GM19397 (cell line): ENCODE measurements at regions not wholly inside any gene's neighbourhood (a gene's known extent, or its start where the extent isn't known, plus 50 kb on each side); places are given as distances from the start of the nearest gene placed in this dataset.
"Not testable (repeated sequence)": the region's sequence is repeated elsewhere in the genome, so short reads cannot be mapped to it uniquely, and the experiment has no call there.

Source experiments
- ATAC-seq: cut with Tn5 transposase; IDR thresholded peaks from one replicate; pipeline ENCODE4 v1.9.1; 2021; ENCODE audit warnings: mild to moderate bottlenecking, moderate library complexity; ENCODE audit not compliant: unreplicated experiment

- no peak for ATAC-seq
Measured at GRCh38 chr4:84031401-84031800, 467.7 kb downstream of the NKX6-1 start.

GRCh38 chr4:84028340-84028739 lies 470.8 kb downstream of the NKX6-1 start:
- ATAC-seq: no peak

GRCh38 chr4:84024405-84024804 lies 474.7 kb downstream of the NKX6-1 start:
- no peak for ATAC-seq

GRCh38 chr4:84022564-84022963 lies 476.5 kb downstream of the NKX6-1 start:
- no peak for ATAC-seq

- ATAC-seq: no peak
Measured at GRCh38 chr4:84019626-84020025, 479.5 kb downstream of the NKX6-1 start.

GRCh38 chr4:84003046-84003445 lies 467.1 kb downstream of the GPAT3 start:
- ATAC-seq: no peak

- no peak for ATAC-seq
Measured at GRCh38 chr4:84001876-84002569, 466.1 kb downstream of the GPAT3 start.

GRCh38 chr4:83996254-83996653 lies 460.3 kb downstream of the GPAT3 start:
- no peak for ATAC-seq

GRCh38 chr4:83993774-83994173 lies 457.9 kb downstream of the GPAT3 start:
- ATAC-seq: no peak

GRCh38 chr4:83989835-83990234 lies 453.9 kb downstream of the GPAT3 start:
- no peak for ATAC-seq

- no peak for ATAC-seq
Measured at GRCh38 chr4:83981156-83981555, 445.2 kb downstream of the GPAT3 start.

- no peak for ATAC-seq
Measured at GRCh38 chr4:83979773-83980172, 443.9 kb downstream of the GPAT3 start.

- ATAC-seq: no peak
Measured at GRCh38 chr4:83974111-83974780, 438.3 kb downstream of the GPAT3 start.

- ATAC-seq: no peak
Measured at GRCh38 chr4:83964996-83965541, 429.2 kb downstream of the GPAT3 start.

GRCh38 chr4:83962492-83962891 lies 426.6 kb downstream of the GPAT3 start:
- ATAC-seq: no peak

- ATAC-seq: no peak
Measured at GRCh38 chr4:83961575-83961974, 425.7 kb downstream of the GPAT3 start.

GRCh38 chr4:83959160-83959559 lies 423.3 kb downstream of the GPAT3 start:
- no peak for ATAC-seq

- no peak for ATAC-seq
Measured at GRCh38 chr4:83947830-83948193, 411.9 kb downstream of the GPAT3 start.

- ATAC-seq: no peak
Measured at GRCh38 chr4:83947125-83947829, 411.4 kb downstream of the GPAT3 start.

GRCh38 chr4:83943691-83944090 lies 407.8 kb downstream of the GPAT3 start:
- ATAC-seq: not testable (repeated sequence)

- no peak for ATAC-seq
Measured at GRCh38 chr4:83932750-83933391, 397.0 kb downstream of the GPAT3 start.
